ENCODE measurements at regions not wholly inside any gene's neighbourhood (a gene's known extent, or its start where the extent isn't known, plus 50 kb on each side); places are given as distances from the start of the nearest gene placed in this dataset.
"Not testable (repeated sequence)": the region's sequence is repeated elsewhere in the genome, so short reads cannot be mapped to it uniquely, and the experiment has no call there.

- DNase-seq (ENCODE audit: low read depth in 2 of 2): no peak
Measured at GRCh38 chr7:12004581-12004980, 172.6 kb upstream of the THSD7A start.

GRCh38 chr7:12007576-12007975 lies 175.6 kb upstream of the THSD7A start:
- DNase-seq (ENCODE audit: low read depth in 2 of 2): no peak

DNA sequence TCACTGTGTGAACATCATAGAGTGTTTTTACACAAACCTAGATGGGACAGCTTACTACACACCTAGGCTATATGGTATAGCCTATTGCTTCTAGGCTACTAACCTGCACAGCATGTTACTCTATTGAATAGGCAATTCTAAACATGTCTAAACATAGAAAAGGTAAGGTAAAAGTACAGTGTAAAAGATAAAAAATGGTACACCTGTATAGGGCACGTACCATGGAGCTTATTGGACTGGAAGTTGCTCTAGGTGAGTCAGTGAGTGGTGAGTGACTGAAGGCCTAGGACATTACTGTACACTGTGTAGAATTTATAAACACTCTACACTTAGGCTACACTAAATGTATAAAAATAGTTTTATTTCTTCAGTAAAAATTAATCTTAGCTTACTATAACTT lies 182.0 kb upstream of the THSD7A start:
- DNase-seq (ENCODE audit: low read depth in 2 of 2): no peak

- DNase-seq (ENCODE audit: low read depth in 2 of 2): no peak
Measured at GRCh38 chr7:12016439-12016838, 184.4 kb upstream of the THSD7A start.

DNA sequence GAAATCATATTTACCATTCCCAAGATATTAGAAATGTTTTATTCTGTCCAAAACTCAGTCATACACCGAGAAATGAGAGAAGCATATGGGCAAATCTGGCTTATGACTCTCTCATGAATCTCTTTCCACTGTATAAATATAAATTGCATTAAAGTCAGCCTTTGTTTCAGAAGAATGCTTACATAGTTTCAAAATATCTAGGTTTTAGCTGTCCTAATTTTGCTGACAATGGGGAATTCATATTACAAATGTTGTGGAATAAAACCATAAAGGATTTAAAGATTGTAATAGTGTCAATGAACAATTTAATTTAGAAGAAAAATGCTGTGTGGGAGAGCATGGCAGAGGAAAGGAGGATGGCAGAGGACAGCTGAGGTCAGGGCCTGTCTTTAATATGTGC lies 185.0 kb upstream of the THSD7A start:
- no peak for DNase-seq (ENCODE audit: low read depth in 2 of 2)

DNA sequence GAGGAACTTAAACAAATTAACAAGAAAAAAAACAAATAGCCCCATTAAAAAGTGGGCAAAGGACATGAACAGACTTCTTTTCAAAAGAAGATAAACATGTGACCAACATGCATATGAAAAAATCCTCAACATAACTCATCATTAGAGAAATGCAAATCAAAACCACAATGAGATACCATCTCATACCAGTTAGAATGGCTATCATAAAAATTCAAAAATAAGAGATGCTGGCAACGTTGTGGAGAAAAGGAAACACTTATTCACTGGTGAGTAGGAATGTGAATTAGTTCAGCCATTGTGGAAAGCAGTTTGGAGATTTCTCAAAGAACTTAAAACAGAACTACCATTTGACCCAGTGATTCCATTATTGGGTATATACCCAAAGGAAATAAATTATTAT lies 189.1 kb upstream of the TMEM106B start:
- DNase-seq (ENCODE audit: low read depth in 2 of 2): not testable (repeated sequence)

DNA sequence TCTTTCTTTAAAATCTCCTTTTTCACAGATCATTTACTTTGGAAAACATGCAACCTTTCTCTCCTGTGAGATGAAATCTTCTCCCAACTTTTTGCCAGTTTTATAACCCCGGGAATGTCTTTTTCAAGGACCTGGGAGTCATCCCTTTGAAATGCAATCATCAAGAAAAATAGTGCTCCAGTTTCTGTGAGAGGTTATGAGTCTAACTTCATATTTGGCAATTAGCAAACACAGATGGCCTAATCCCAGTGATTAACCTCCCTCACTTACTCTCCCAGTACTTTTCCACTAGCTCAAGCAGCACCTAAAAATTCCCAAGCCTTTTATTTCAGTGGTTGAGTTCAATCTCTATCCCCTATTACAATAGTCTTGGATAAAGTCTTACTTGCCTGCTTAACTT lies 185.8 kb upstream of the TMEM106B start:
- no peak for DNase-seq (ENCODE audit: low read depth in 2 of 2)

- DNase-seq (ENCODE audit: low read depth in 2 of 2): no peak
Measured at GRCh38 chr7:12028508-12028907, 182.6 kb upstream of the TMEM106B start.

DNA sequence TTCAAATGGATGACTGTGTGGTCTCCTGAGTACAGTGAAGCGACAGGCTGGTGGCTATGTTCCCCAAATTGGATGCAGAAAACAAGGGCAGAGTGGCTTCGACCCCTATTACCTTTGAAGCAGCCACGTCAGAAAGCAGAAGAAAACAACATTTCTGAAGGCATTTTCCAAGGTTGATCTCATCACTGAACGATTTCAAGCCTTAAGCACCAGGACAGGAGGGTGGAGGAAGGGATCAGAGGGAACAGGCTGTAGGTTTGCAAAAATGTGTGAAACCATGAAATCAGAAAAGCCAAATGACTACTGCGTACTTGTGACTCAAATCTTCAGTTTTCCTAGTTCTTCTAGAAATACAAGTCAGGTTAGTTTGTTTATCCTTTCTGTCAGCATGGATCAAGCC lies 181.0 kb upstream of the TMEM106B start:
- no peak for DNase-seq (ENCODE audit: low read depth in 2 of 2)

GRCh38 chr7:12031186-12031585 lies 179.9 kb upstream of the TMEM106B start:
- DNase-seq (ENCODE audit: low read depth in 2 of 2): no peak

DNA sequence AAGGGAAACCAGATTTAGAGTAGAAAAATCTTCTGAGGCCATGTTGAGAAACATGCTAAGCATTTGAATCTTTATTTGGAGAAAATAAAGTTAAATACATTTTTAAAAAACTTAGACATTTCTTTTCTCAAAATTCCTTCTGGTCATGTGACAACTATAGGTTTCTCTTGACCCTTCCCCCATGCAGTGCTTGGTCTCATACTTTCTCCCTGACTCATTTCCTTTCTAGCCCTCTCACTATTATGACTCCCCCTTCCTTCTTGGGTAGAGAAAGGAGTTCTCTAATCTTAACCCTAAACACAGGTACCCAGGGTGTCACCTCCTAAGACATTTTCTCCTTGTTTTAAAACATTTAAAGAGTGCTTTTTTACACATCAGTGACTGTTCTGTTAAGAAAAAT lies 179.5 kb upstream of the TMEM106B start:
- no peak for DNase-seq (ENCODE audit: low read depth in 2 of 2)

DNA sequence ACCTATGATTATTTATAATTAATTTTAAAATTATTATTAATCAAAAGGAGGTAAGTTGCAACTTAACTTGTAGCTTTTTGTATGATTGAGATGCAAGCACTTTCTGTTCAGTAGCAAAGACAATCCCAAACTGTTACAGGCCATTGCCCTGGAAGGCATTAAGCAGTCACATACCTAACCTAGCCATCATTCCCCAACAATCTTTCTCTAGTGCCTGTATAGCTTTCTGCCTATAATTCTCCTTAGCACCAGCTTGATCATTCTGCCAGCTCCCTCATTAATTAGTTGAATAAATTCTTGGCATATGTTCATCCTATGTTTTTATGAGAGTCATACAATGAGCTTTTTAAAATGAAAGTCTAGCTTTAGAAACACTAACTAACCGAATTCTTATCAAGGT lies 178.9 kb upstream of the TMEM106B start:
- DNase-seq (ENCODE audit: low read depth in 2 of 2): no peak

DNA sequence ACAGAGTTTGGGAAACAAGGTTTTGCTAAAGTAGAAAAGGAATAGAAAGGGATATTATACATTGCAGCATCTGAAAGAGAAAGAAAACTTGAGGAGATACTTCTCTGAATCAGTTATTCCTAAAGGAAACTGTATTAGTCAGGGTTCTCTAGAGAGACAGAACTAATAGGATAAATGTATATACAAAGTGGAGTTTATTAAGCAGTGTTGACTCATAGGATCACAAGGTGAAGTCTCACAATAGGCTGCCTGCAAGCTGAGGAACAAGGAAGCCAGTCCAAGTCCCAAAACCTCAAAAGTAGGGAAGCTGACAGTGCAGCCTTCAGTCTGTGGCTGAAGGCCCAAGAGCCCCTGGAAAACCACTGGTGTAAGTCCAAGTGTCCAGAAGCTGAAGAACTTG lies 167.6 kb upstream of the TMEM106B start:
- DNase-seq (ENCODE audit: low read depth in 2 of 2): not testable (repeated sequence)

DNA sequence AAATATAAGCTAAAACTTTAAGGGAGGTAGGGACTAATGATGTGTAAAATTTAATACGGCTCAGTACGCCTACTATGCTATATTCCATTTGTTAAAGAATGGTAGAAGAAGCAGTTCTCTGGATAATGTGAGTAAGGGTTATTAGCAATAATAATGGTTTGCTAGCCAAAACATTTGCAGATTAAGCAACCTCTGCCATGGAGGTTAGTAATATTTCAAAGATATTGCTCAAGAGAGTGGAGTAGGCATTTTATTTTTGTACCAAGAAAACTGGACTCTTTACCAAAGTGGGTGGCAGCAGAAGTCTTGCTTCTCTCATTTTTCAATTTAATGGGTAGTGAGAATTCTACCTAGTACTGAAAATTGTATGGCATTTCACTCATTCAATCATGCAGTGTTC lies 158.9 kb upstream of the TMEM106B start:
- DNase-seq (ENCODE audit: low read depth in 2 of 2): no peak

- DNase-seq (ENCODE audit: low read depth in 2 of 2): no peak
Measured at GRCh38 chr7:12053561-12053960, 157.5 kb upstream of the TMEM106B start.

DNA sequence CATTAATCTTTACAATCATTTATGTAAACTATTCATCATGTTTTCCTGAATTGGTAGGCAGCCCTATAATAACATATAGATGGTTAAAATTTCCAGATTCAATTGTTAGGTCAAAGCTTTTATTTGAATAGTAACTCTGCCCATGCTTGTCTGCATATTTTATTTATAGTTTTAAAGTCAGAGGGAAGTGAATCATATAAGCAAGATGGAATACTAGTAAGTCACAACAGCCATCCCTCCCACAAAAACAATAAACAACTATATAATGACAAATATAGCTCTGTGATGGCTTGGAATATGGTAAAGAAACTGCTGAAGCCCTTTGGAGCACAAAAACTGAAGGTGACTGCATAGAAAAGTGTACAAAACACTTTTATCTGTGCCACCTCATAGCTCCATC lies 156.3 kb upstream of the TMEM106B start:
- no peak for DNase-seq (ENCODE audit: low read depth in 2 of 2)

DNA sequence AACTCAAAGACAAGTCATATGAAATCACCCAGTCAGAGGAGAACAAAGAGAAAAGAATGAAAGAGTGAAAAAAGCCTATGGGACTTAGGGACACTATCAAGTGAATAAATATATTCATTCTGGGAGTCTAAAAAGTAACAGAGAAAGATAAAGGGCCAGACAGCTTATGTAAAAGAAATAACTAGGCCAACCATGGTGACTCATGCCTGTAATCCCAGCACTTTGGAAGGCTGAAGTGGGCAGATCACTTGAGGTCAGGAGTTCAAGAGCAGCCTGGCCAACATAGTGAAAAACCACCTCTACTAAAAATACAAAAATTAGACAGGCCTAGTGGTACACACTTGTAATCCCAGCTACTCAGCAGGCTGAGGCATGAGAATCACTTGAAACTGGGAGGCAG lies 154.7 kb upstream of the TMEM106B start:
- no peak for DNase-seq (ENCODE audit: low read depth in 2 of 2)

DNA sequence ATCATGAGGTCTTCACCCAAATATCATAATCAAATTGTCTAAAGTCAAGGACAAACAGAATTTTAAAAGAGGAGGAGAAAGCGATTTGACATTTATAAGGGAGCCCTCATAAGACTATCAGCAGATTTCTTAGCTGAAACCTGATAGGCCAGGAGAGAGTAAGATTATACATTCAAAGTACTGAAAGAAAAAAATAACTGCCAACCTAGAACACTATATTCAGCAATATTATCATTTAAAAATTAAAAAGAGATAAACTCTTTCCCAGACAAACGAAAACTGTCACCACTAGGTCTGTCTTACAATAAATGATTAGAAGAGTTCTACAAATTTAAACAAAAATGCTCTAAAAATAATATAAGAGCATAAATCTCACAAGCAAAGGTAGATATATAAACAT lies 154.1 kb upstream of the TMEM106B start:
- DNase-seq (ENCODE audit: low read depth in 2 of 2): no peak

DNA sequence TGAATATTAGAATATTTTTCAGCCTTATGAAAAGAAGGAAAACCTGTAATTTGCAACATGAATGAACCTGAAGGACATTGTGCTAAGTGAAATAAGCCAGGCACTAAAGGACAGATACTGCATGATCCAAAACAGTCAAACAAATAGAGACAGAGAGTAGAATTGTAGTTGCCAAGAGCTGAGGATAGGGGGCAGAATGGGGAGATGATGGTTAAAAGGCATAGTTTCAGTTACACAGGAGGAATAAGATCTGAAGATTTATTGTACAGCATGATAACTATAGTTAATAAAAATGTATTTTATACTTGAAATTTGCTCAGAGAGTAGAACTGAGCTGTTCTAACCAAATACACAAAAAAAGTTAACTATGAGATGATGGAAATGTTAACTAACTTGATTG lies 149.0 kb upstream of the TMEM106B start:
- DNase-seq (ENCODE audit: low read depth in 2 of 2): no peak

- no peak for DNase-seq (ENCODE audit: low read depth in 2 of 2)
Measured at GRCh38 chr7:12064586-12065127, 146.4 kb upstream of the TMEM106B start.

DNA sequence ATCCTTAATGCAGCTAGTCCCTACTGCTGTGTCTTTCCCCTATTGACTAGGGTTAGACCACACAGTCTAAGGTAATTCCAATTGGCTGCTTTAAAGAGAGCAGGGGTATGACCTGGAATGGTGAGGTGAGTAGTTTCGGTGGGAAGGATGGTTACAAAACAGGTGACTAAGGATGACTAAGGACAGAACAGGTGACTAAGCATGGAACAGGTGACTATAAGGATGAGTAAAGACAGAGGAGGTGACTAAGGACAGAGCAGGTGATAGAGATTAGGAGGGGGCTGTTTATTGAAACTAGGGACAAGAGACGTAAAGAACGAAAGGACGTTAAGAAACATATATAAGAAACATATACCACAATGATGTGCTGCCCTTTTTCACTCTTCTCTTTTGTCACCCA lies 145.1 kb upstream of the TMEM106B start:
- no peak for DNase-seq (ENCODE audit: low read depth in 2 of 2)

- DNase-seq (ENCODE audit: low read depth in 2 of 2): no peak
Measured at GRCh38 chr7:12066521-12066920, 144.6 kb upstream of the TMEM106B start.

DNA sequence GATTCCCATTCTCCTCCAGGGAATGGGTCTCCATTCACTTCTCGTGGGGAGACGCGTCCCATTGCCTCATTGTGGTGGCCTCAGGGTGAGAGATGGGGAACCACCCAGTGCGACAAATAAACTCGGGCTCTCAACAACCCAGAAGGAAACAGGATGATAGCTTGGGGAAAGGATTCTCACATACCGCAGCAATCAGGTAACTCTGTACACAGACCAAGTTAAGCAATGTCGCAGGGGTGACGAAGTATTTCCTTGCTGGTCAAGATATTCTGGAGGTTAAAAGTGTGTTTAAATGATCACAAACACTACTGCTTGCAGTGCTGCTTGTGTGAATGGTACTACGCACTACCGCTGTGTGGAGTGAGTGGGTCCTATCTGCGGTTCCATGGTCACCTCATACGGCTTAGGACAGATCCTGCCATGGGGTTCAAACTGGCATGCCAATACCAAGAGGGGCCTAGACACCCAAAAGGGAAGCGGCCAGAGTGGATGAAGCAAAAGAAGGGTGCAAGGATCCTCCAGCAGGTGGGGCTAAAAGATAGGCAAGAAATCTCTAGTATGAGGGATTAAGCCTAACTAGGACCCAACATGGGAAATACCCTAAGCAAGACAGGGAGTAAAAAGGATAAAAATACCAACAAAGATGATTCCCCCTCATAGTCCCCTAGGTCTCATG lies 143.8 kb upstream of the TMEM106B start:
- peak; percentile 5 to 39 for DNase-seq (ENCODE audit: low read depth in 2 of 2)

- no peak for DNase-seq (ENCODE audit: low read depth in 2 of 2)
Measured at GRCh38 chr7:12069757-12070156, 141.3 kb upstream of the TMEM106B start.
